HUES6 (cell line): ENCODE measurements at regions not wholly inside any gene's neighbourhood (a gene's known extent, or its start where the extent isn't known, plus 50 kb on each side); places are given as distances from the start of the nearest gene placed in this dataset.
"Not testable (repeated sequence)": the region's sequence is repeated elsewhere in the genome, so short reads cannot be mapped to it uniquely, and the experiment has no call there.

Source experiments
- H3K27ac ChIP-seq: 2 replicates; pipeline ENCODE4 v1.7.0; 2013; ENCODE audit warnings: low read depth, mild to moderate bottlenecking, low read length, inconsistent platforms
- H3K27me3 ChIP-seq: 2 replicates; pipeline ENCODE4 v1.6.1; 2013; ENCODE audit warnings: low read length; ENCODE audit not compliant: control insufficient read depth, insufficient read depth
- H3K36me3 ChIP-seq: 2 replicates; pipeline ENCODE4 v1.6.1; 2013; ENCODE audit warnings: low read length; ENCODE audit not compliant: control insufficient read depth, insufficient read depth
- H3K4me1 ChIP-seq: 2 replicates; pipeline ENCODE4 v1.6.1; 2013; ENCODE audit warnings: low read length; ENCODE audit not compliant: control insufficient read depth, insufficient read depth
- H3K4me3 ChIP-seq: 2 replicates; pipeline ENCODE4 v1.5.1; 2013; ENCODE audit warnings: low read depth, low read length
- H3K9ac ChIP-seq: one replicate; pipeline ENCODE4 v1.6.1; 2013; ENCODE audit warnings: mild to moderate bottlenecking, low read length
- H3K9me3 ChIP-seq: 2 replicates; pipeline ENCODE4 v1.6.1; 2013; ENCODE audit warnings: low read depth, low read length; ENCODE audit not compliant: control insufficient read depth, insufficient read depth

- Histone ChIP-seq H3K27me3 (no peaks in the 10 kb centered on the region), H3K9me3 (0 out of 2 replicates have a peak, but pooled peaks cover 4% of the 10 kb centered on the region), H3K4me3 (no peak overlapping the region), H3K27ac (no peak overlapping the region), H3K36me3 (no peaks in the 10 kb centered on the region), H3K4me1 (no peaks in the 10 kb centered on the region), H3K9ac (no peak overlapping the region)
Measured at GRCh38 chr17:71631483-71631882, 489.3 kb upstream of the SOX9 start.

DNA sequence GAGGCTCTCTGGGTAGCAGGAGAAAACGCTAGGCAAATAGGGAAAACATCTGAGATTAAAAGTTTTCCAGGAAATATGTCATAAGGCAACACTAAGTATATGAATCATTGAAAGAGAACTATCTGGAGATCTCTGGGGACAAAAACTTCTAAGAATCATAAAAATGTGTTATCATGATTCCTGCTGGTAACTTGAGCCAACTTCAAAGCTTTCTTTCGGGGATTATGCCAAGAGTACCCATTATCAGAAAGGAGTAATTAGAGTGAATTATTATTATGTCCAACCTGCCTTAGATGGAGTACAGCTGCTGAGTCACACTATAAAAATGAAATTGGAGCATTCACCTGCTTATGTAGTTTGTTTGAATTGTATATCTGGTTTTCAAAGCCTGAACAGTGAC lies 488.5 kb upstream of the SOX9 start:
- Histone ChIP-seq H3K27me3 (no peaks in the 10 kb centered on the region), H3K27ac (no peak overlapping the region), H3K9me3 (0 out of 2 replicates have a peak, but pooled peaks cover 4% of the 10 kb centered on the region), H3K4me3 (no peak overlapping the region), H3K36me3 (no peaks in the 10 kb centered on the region), H3K9ac (no peak overlapping the region), H3K4me1 (no peaks in the 10 kb centered on the region)

GRCh38 chr17:71633391-71633849 lies 487.4 kb upstream of the SOX9 start:
- Histone ChIP-seq H3K4me3 (no peak overlapping the region), H3K27me3 (no peaks in the 10 kb centered on the region), H3K36me3 (no peaks in the 10 kb centered on the region), H3K9ac (no peak overlapping the region), H3K4me1 (no peaks in the 10 kb centered on the region), H3K27ac (no peak overlapping the region), H3K9me3 (0 out of 2 replicates have a peak, but pooled peaks cover 4% of the 10 kb centered on the region)

DNA sequence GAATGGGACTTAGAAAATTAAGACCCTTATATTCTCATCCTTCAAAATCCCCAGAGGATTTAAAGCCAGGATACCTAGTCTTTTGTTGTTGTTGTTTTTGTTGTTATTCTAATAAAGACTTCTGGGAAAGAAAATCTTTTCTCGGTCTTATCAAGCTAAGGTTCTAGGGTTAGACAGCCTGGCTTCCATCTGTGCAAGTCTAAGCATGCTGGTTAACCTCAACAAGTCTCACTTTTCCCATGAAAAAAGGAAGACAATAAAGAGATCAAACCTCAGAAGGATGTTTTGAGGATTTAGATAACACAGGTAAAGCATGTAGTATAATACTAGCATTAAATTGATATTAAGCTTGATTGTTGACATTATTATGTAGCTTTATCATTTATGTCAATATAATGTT lies 486.4 kb upstream of the SOX9 start:
- Histone ChIP-seq H3K4me3 (no peak overlapping the region), H3K27ac (no peak overlapping the region), H3K36me3 (no peaks in the 10 kb centered on the region), H3K27me3 (no peaks in the 10 kb centered on the region), H3K4me1 (no peaks in the 10 kb centered on the region), H3K9ac (no peak overlapping the region), H3K9me3 (0 out of 2 replicates have a peak, but pooled peaks cover 4% of the 10 kb centered on the region)

DNA sequence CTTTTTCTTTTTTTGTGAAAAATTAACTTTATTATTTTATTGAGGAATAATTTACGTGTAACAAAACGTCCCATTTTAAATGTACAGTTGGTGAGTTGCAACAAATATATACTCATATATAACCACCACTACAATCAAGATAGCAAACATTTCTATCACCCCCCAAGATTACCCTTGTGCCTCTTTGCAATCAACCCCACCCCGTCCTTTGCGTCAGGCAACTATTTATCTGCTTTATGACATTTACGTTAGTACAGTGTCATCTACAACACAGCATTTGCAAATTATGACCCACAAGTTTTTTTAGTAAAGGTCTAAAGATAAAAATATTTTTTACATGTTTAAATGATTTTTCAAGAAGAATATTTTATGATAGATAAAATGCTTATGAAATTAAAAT lies 485.6 kb upstream of the SOX9 start:
- Histone ChIP-seq H3K27me3 (no peaks in the 10 kb centered on the region), H3K4me1 (no peaks in the 10 kb centered on the region), H3K4me3 (no peak overlapping the region), H3K36me3 (no peaks in the 10 kb centered on the region), H3K9ac (no peak overlapping the region), H3K27ac (no peak overlapping the region), H3K9me3 (no peaks in the 10 kb centered on the region)

DNA sequence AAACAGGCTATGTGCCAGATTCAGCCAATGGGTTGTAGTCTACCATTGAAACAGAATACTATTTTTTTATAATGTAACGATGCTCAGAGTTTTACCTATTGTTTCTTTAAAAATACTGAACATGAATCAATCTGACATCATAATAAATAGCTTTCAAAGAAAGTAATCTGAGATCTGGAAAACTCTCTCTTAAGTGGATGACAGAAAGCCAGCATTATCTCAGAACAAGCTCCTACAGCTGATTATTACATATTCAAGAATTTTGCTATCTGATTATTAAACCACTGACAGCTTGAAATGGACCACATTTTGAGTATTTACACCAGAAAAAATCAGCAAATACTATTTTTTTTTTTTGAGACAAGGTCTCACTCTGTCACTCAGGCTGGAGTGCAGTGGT lies 484.2 kb upstream of the SOX9 start:
- H3K27ac ChIP-seq = no peak overlapping the region

DNA sequence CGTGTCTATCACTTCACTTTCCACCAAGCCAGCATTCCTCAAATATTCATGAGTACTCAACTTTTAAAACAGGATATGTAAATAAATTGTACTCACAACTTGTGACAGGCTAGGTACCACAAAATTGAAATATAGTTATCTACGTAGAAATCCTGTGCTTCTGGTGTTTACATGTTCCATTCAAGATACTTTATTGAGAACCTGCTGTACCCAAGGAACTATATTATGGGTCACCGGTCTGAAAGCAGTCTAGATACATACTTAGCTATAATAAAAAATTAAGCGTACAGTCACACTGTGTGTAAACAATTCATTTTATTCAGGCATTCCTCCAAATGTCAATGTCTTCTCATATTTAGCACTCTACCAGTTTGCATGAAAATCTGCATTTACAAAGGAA lies 482.2 kb upstream of the SOX9 start:
- Histone ChIP-seq H3K4me1 (no peaks in the 10 kb centered on the region), H3K36me3 (no peaks in the 10 kb centered on the region), H3K9me3 (no peaks in the 10 kb centered on the region), H3K9ac (no peak overlapping the region), H3K27ac (no peak overlapping the region), H3K4me3 (no peak overlapping the region), H3K27me3 (no peaks in the 10 kb centered on the region)

More for the DNA sequence above, 484.2 kb upstream of the SOX9 start:
- Histone ChIP-seq H3K9ac (no peak overlapping the region), H3K4me1 (no peaks in the 10 kb centered on the region), H3K27me3 (no peaks in the 10 kb centered on the region), H3K9me3 (no peaks in the 10 kb centered on the region), H3K4me3 (no peak overlapping the region), H3K36me3 (no peaks in the 10 kb centered on the region)

GRCh38 chr17:71639865-71640264 lies 481.0 kb upstream of the SOX9 start:
- no peak overlapping the region for H3K9ac ChIP-seq
- H3K27me3 ChIP-seq = no peaks in the 10 kb centered on the region
- no peaks in the 10 kb centered on the region for H3K4me1 ChIP-seq
- no peaks in the 10 kb centered on the region for H3K9me3 ChIP-seq
- H3K36me3 ChIP-seq = no peaks in the 10 kb centered on the region
- H3K4me3 ChIP-seq = no peak overlapping the region
- no peak overlapping the region for H3K27ac ChIP-seq

DNA sequence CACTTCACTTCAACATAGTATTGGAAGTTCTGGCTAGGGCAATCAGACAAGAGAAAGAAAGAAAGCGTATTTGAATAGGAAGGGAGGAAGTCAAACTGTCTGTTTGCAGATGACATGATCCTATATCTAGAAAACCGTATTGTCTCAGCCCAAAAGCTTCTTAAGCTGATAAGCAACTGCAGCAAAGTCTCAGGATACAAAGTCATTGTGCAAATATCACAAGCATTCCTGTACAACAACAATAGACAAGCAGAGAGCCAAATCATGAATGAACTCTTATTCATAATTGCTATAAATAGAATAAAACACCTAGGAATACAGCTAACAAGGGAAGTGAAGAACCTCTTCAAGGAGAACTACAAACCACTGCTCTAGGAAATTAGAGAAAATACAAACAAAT lies 473.9 kb upstream of the SOX9 start:
- H3K27ac ChIP-seq, H3K4me3 ChIP-seq, H3K36me3 ChIP-seq, H3K9ac ChIP-seq, H3K4me1 ChIP-seq, H3K27me3 ChIP-seq, H3K9me3 ChIP-seq: not testable (repeated sequence)

DNA sequence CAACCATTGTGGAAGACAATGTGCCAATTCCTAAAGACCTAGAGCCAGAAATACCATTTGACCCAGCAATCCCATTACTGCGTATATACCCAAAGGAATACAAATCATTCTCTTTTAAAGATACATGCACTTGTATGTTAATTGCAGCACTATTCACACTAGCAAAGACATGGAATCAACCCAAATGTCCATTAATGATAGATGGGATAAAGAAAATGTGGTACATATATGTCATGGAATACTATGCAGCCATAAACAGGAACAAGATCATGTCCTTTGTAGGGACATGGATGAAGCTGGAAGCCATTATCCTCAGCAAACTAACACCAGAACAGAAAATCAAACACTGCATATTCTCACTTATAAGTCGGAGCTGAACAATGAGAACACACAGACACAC lies 472.5 kb upstream of the SOX9 start:
- H3K4me3 ChIP-seq, H3K4me1 ChIP-seq, H3K9ac ChIP-seq, H3K36me3 ChIP-seq, H3K27me3 ChIP-seq, H3K27ac ChIP-seq, H3K9me3 ChIP-seq: not testable (repeated sequence)

DNA sequence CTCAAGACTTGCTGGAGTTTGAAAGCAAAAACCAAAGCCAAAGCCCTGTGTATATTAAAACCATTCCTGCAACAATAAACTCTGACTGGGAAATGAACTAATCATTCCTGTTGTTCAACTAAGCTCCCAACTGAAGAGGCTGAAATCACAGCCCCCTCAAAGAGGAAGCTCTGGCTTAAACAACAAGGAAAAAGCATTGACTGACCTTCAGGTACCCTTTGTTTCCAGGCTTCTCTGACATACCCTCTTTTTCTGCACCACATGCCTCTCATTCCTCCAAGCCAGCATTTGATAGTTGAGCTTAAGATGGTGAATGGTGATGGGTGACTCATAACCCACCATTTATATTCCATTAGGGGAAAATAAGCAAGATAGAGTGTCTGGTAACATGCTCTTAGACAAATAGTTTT lies 470.9 kb upstream of the SOX9 start:
- H3K27ac ChIP-seq = no peak overlapping the region
- H3K4me1 ChIP-seq = no peaks in the 10 kb centered on the region
- no peaks in the 10 kb centered on the region for H3K36me3 ChIP-seq
- peaks cover 7% of the 10 kb centered on the region; the same call in 1 of the 2 replicates for H3K9me3 ChIP-seq
- no peak overlapping the region for H3K9ac ChIP-seq
- H3K4me3 ChIP-seq = no peak overlapping the region
- H3K27me3 ChIP-seq = no peaks in the 10 kb centered on the region

- Histone ChIP-seq H3K27me3 (no peaks in the 10 kb centered on the region), H3K9me3 (no peaks in the 10 kb centered on the region), H3K4me3 (no peak overlapping the region), H3K36me3 (no peaks in the 10 kb centered on the region), H3K4me1 (no peaks in the 10 kb centered on the region), H3K27ac (no peak overlapping the region), H3K9ac (no peak overlapping the region)
Measured at GRCh38 chr17:71655542-71655941, 465.3 kb upstream of the SOX9 start.
